ENCODE measurements at regions not wholly inside any gene's neighbourhood (a gene's known extent, or its start where the extent isn't known, plus 50 kb on each side); places are given as distances from the start of the nearest gene placed in this dataset.

DNA sequence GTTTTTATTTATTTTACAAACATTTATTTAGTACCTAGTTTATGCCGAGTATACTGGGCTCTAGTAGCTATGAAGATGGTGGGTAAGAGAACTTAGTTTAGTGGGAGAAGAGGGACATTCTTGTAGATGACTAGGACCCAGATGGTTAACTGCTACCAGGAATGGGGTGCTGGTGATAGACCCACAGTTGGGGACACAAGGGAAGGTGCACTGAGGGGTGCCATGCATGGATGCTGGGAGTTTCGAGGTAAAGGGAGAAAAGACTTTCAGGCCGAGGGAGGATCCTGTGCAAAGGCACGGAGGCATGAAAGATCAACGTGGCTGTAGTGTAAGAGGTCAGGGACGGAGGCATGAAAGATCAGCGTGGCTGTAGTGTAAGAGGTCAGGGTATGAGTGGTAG, 204.2 kb upstream of the HABP2 start:
- no peak overlapping the region for H3K4me3 ChIP-seq
- no peaks in the 10 kb centered on the region for H3K27me3 ChIP-seq
- intact Hi-C loops (cut with DNase I): no loop called here
- no peak overlapping the region for H3K27ac ChIP-seq
- no peak for TF ChIP-seq CTCF (IDR thresholded peaks at IDR 0.05)
- TF ChIP-seq POLR2A (IDR thresholded peaks at IDR 0.05): no peak
- TF ChIP-seq POLR2AphosphoS5 (IDR thresholded peaks at IDR 0.05): no peak
- TF ChIP-seq EP300 (IDR thresholded peaks at IDR 0.05): no peak
- no peaks in the 10 kb centered on the region for H3K36me3 ChIP-seq
- no peak for DNase-seq
- 87 to 91% methylated on average over 7 of the region's 7 CpGs for WGBS, 2 donors
- H3K9me3 ChIP-seq: no peaks in the 10 kb centered on the region
- peaks cover 0 to 12% (median 2%) of the 10 kb centered on the region in 4 donors for H3K4me1 ChIP-seq

DNA sequence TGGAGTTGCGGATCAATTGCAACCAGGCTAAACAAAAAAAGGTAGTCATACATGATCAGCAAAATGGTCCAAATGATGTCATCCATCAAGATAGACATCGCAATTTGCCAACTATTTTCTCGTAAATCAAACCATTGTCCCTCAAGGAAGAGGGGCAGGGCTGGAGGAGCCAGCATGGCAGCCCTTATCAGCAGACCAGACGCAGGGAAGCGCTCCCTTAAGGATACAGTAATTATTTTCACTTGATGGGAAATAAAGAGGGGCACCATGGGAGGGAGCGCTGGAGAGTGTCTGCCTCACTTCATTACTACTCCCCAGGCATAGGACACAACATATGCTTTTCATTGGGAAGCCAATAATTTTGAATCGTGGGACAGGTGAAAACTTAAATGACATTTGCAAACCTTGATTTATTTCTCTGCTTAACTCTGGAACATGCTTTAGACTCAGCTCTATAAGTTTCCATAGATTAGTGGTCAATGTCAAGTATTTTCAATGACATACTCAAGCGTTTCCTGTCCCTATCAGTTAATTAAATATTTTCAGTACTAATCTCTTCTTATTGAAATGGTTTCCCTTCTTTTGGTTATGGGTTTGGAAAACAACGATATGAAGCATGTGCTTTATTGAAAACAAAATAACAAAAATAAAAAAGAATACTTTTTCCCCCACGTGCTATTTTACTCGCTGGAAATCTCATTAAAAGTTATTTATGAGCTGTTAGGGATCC, 202.4 kb upstream of the HABP2 start:
- Histone ChIP-seq H3K4me1 (peaks cover 0 to 13% (median 3%) of the 10 kb centered on the region in 4 donors), H3K9me3 (no peaks in the 10 kb centered on the region), H3K4me3 (no peak overlapping the region), H3K27me3 (no peaks in the 10 kb centered on the region), H3K27ac (no peak overlapping the region), H3K36me3 (no peaks in the 10 kb centered on the region)
- TF ChIP-seq EP300 (IDR thresholded peaks at IDR 0.05) (no peak), POLR2A (IDR thresholded peaks at IDR 0.05) (no peak), POLR2AphosphoS5 (IDR thresholded peaks at IDR 0.05) (no peak), CTCF (IDR thresholded peaks at IDR 0.05) (no peak)
- intact Hi-C loops (cut with DNase I): no loop called here
- WGBS, 2 donors: 76 to 83% methylated on average over 11 of the region's 11 CpGs
- DNase-seq: no peak

DNA sequence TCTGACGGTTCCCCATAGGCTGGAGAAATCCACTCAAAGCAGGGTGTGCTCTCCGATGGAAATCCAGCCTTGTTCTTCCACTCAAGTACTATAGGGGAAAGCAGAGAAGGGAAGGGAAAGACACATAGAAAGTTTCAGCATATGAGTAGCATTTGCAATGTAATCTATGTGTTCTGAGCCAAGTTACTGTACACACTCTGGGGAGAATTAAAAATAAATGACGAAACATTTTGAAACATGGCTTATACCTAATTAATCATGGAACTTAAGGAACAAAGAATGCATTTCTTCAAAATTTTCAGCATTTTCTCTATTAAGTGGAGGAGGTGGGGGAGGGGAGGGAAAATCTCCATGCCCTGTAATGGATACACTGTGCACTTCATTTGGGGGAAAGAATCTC, 198.1 kb upstream of the HABP2 start:
- peaks cover 3 to 30% (median 25%) of the 10 kb centered on the region in 4 donors for H3K4me1 ChIP-seq
- no peak overlapping the region for H3K27ac ChIP-seq
- no peak for DNase-seq
- no peaks in the 10 kb centered on the region for H3K36me3 ChIP-seq
- no peaks in the 10 kb centered on the region for H3K27me3 ChIP-seq
- no peak overlapping the region for H3K4me3 ChIP-seq
- 74 to 78% methylated on average over 3 of the region's 3 CpGs for WGBS, 2 donors
- no peak for TF ChIP-seq POLR2AphosphoS5 (IDR thresholded peaks at IDR 0.05)
- TF ChIP-seq POLR2A (IDR thresholded peaks at IDR 0.05): no peak
- no peak for TF ChIP-seq CTCF (IDR thresholded peaks at IDR 0.05)
- TF ChIP-seq EP300 (IDR thresholded peaks at IDR 0.05): no peak
- H3K9me3 ChIP-seq: no peaks in the 10 kb centered on the region
- intact Hi-C loops (cut with DNase I): no loop called here

- H3K36me3 ChIP-seq: no peaks in the 10 kb centered on the region
- no peak overlapping the region for H3K4me3 ChIP-seq
- intact Hi-C loops (cut with DNase I): loop anchor here (2.0 kb wide), 2 partner anchors 170 to 406 kb away; partner anchors contain the start of gene TCF7L2
- peak; percentile 90 for DNase-seq
- TF ChIP-seq POLR2A (IDR thresholded peaks at IDR 0.05) (no peak), EP300 (IDR thresholded peaks at IDR 0.05) (peak in 3 of 4 donors; percentile 66 to 95 (median 89)), POLR2AphosphoS5 (IDR thresholded peaks at IDR 0.05) (peak; percentile 80 to 90 (median 84)), CTCF (IDR thresholded peaks at IDR 0.05) (no peak)
- no peaks in the 10 kb centered on the region for H3K9me3 ChIP-seq
- 60 to 71% methylated on average over 5 of the region's 5 CpGs for WGBS, 2 donors
- peak overlapping the region in 3 of 4 donors; percentile 46 to 75 (median 71) for H3K27ac ChIP-seq
- peaks cover 3 to 30% (median 26%) of the 10 kb centered on the region in 4 donors for H3K4me1 ChIP-seq
- H3K27me3 ChIP-seq: no peaks in the 10 kb centered on the region
Observed at GRCh38 chr10:113356794-113357680, 195.8 kb upstream of the HABP2 start.

Data from sigmoid colon (tissue), 6 donors.